HepG2 (cell line): ENCODE measurements at regions not wholly inside any gene's neighbourhood (a gene's known extent, or its start where the extent isn't known, plus 50 kb on each side); places are given as distances from the start of the nearest gene placed in this dataset.

ENCODE experiments used
- ATAD3A ChIP-seq: sonication (generic); formaldehyde crosslinking; IDR thresholded peaks from 2 replicates; pipeline ENCODE4 v1.4.0; 2020; ENCODE audit warnings: missing genetic modification reagents
- DMTF1 ChIP-seq: sonication (generic); formaldehyde crosslinking; IDR thresholded peaks from 2 replicates; pipeline ENCODE4 v1.4.0; 2020; ENCODE audit warnings: mild to moderate bottlenecking, missing genetic modification reagents
- GABPB1 ChIP-seq: IDR thresholded peaks from 2 replicates; pipeline ENCODE4 v1.6.1; 2016; ENCODE audit warnings: mild to moderate bottlenecking, missing genetic modification reagents, moderate library complexity, missing compliant biosample characterization
- JDP2 ChIP-seq: sonication (generic); formaldehyde crosslinking; IDR thresholded peaks from 2 replicates; pipeline ENCODE4 v1.8.1; 2022; ENCODE audit warnings: missing genetic modification reagents, borderline replicate concordance
- KDM5A ChIP-seq: fragments of 200-600 bp; sonication (generic); IDR thresholded peaks from 2 replicates; pipeline ENCODE4 v1.7.0; 2018; ENCODE audit warnings: antibody characterized with exemption, mild to moderate bottlenecking, low read length, borderline replicate concordance
- MEIS1 ChIP-seq: sonication (generic); formaldehyde crosslinking; IDR thresholded peaks from 2 replicates; pipeline ENCODE4 v1.9.0; 2021; ENCODE audit warnings: mild to moderate bottlenecking, missing genetic modification reagents, moderate library complexity, borderline replicate concordance
- NCOA2 ChIP-seq: sonication (generic); formaldehyde crosslinking; IDR thresholded peaks from 2 replicates; pipeline ENCODE4 v1.8.0; 2022; ENCODE audit warnings: inconsistent platforms
- NRL ChIP-seq: sonication (generic); formaldehyde crosslinking; IDR thresholded peaks from 2 replicates; pipeline ENCODE4 v1.5.0; 2020; ENCODE audit warnings: missing genetic modification reagents, mild to moderate bottlenecking, moderate library complexity, borderline replicate concordance
- RNF219 ChIP-seq: sonication (generic); formaldehyde crosslinking; IDR thresholded peaks from 2 replicates; pipeline ENCODE4 v1.5.0; 2020; ENCODE audit warnings: mild to moderate bottlenecking, missing genetic modification reagents
- RORA ChIP-seq: sonication (generic); formaldehyde crosslinking; IDR thresholded peaks from 2 replicates; pipeline ENCODE4 v1.5.0; 2020; ENCODE audit warnings: mild to moderate bottlenecking, missing genetic modification reagents, moderate library complexity
- SIN3B ChIP-seq: fragments of 150-350 bp; IDR thresholded peaks from 2 replicates; pipeline ENCODE4 v1.6.1; 2014; ENCODE audit warnings: low read length
- U2AF1 ChIP-seq: fragments of 200-400 bp; formaldehyde crosslinking; optimal IDR thresholded peaks from 2 replicates; pipeline ENCODE3; 2017; ENCODE audit warnings: mild to moderate bottlenecking, low read depth, low read length
- ZBTB38 ChIP-seq: sonication (generic); formaldehyde crosslinking; IDR thresholded peaks from 2 replicates; pipeline ENCODE4 v1.5.1; 2020; ENCODE audit warnings: mild to moderate bottlenecking, missing genetic modification reagents
- ZBTB42 ChIP-seq: sonication (generic); formaldehyde crosslinking; IDR thresholded peaks from 2 replicates; pipeline ENCODE4 v1.5.0; 2020; ENCODE audit warnings: mild to moderate bottlenecking, missing genetic modification reagents
- ZBTB7B ChIP-seq: sonication (generic); formaldehyde crosslinking; IDR thresholded peaks from 2 replicates; pipeline ENCODE4 v1.4.0; 2020; ENCODE audit warnings: missing genetic modification reagents
- ZFY ChIP-seq: sonication (generic); formaldehyde crosslinking; IDR thresholded peaks from 2 replicates; pipeline ENCODE4 v1.4.0; 2020; ENCODE audit warnings: missing genetic modification reagents
- ZHX1 ChIP-seq: sonication (generic); formaldehyde crosslinking; IDR thresholded peaks from 2 replicates; pipeline ENCODE4 v1.8.1; 2022; ENCODE audit warnings: low read depth, mild to moderate bottlenecking, missing genetic modification reagents
- ZNF275 ChIP-seq: sonication (generic); formaldehyde crosslinking; IDR thresholded peaks from 2 replicates; pipeline ENCODE4 v1.8.0; 2022; ENCODE audit warnings: missing genetic modification reagents, mild to moderate bottlenecking, inconsistent platforms, borderline replicate concordance
- ZNF552 ChIP-seq: sonication (generic); formaldehyde crosslinking; IDR thresholded peaks from 2 replicates; pipeline ENCODE4 v1.9.0; 2022; ENCODE audit warnings: missing genetic modification reagents, mild to moderate bottlenecking, borderline replicate concordance
- ZNF572 ChIP-seq: sonication (generic); formaldehyde crosslinking; IDR thresholded peaks from 2 replicates; pipeline ENCODE4 v1.5.1; 2020; ENCODE audit warnings: mild to moderate bottlenecking, missing genetic modification reagents
- ZNF724P ChIP-seq: sonication (generic); formaldehyde crosslinking; IDR thresholded peaks from 2 replicates; pipeline ENCODE4 v1.8.0; 2022; ENCODE audit warnings: missing genetic modification reagents, borderline replicate concordance
- TF ChIP-seq, protein P1 (sequence below): IDR thresholded peaks from 2 replicates; pipeline ENCODE4 v1.6.1; 2016

GRCh38 chr4:87911252-87911774 lies 64.2 kb upstream of the SPP1 start (continued):
- TF ChIP-seq ZHX1 (CRISPR knock-in tag) = no peak
- no peak for TF ChIP-seq RNF219 (CRISPR knock-in tag)
- TF ChIP-seq ZNF275 (CRISPR knock-in tag) = no peak; the same call in 1 of the 2 replicates
- TF ChIP-seq NRL (CRISPR knock-in tag) = no peak
- TF ChIP-seq MEIS1 (CRISPR knock-in tag) = no peak
- TF ChIP-seq ZNF552 (CRISPR knock-in tag) = no peak
- TF ChIP-seq, protein P1, sequence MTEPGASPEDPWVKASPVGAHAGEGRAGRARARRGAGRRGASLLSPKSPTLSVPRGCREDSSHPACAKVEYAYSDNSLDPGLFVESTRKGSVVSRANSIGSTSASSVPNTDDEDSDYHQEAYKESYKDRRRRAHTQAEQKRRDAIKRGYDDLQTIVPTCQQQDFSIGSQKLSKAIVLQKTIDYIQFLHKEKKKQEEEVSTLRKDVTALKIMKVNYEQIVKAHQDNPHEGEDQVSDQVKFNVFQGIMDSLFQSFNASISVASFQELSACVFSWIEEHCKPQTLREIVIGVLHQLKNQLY = no peak; the same call in 1 of the 2 replicates
- no peak for TF ChIP-seq JDP2
- no peak for TF ChIP-seq ZNF572
- no peak for TF ChIP-seq KDM5A
- TF ChIP-seq ZFY (CRISPR knock-in tag) = 0 out of 2 replicates have a peak, but pooled peaks have one; percentile 21
- no peak for TF ChIP-seq ZBTB38 (CRISPR knock-in tag)
- no peak for TF ChIP-seq ATAD3A (CRISPR knock-in tag)
- TF ChIP-seq ZBTB7B (CRISPR knock-in tag) = peak; percentile 51; the same call in 1 of the 2 replicates
- TF ChIP-seq U2AF1 = no peak
- no peak for TF ChIP-seq GABPB1 (CRISPR knock-in tag)
- no peak for TF ChIP-seq RORA (CRISPR knock-in tag)
- no peak for TF ChIP-seq ZNF724P
- TF ChIP-seq NCOA2 = peak; percentile 97
- no peak for TF ChIP-seq SIN3B
- TF ChIP-seq DMTF1 = no peak
- no peak for TF ChIP-seq ZBTB42
